ENCODE measurements at regions not wholly inside any gene's neighbourhood (a gene's known extent, or its start where the extent isn't known, plus 50 kb on each side); places are given as distances from the start of the nearest gene placed in this dataset.

DNA sequence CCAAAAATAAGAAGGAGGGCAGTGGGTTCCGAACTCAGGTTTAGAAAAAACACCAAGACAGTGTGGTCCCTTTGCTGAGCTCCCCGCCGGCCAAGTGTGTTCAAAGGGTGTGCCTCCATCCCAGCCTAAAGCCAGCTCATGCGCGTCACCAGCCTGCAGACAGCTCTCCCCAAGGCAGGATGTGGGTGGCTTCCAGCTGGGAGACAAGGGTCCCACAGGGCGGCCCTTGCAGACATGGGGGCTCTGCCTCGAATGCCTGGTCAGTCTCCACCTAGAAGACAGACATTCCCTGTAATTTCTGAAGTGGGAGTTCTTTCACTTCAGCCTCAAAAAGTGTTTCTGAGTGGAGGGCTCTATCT, 135.8 kb upstream of the GPC1 start:
- Histone ChIP-seq H3K4me3 (ENCODE audit: control insufficient read depth in 1 of 7, extremely low read depth in 1 of 7, insufficient read depth in 4 of 7, low read depth in 2 of 7, low read length in 6 of 7) (no peak overlapping the region), H3K36me3 (ENCODE audit: control insufficient read depth in 4 of 4, insufficient read depth in 4 of 4, low read length in 3 of 4) (no peaks in the 10 kb centered on the region), H3K27me3 (replicated peaks in 2 of 5; ENCODE audit: control insufficient read depth in 4 of 5, insufficient read depth in 5 of 5, low read length in 4 of 5) (peaks cover 0 to 37% (median 5%) of the 10 kb centered on the region in 5 experiments), H3K4me1 (ENCODE audit: control extremely low read depth in 1 of 4, control insufficient read depth in 4 of 4, insufficient read depth in 4 of 4, low read length in 3 of 4) (no peaks in the 10 kb centered on the region), H3K9me3 (ENCODE audit: control extremely low read depth in 1 of 5, control insufficient read depth in 4 of 5, insufficient read depth in 2 of 5, low read depth in 1 of 5, low read length in 4 of 5) (no peaks in the 10 kb centered on the region), H3K27ac (ENCODE audit: insufficient read depth in 1 of 2, low read depth in 1 of 2, low read length in 2 of 2, poor library complexity in 1 of 2, severe bottlenecking in 2 of 2) (no peak overlapping the region)
- ChIA-PET CTCF (interaction anchor here (1.0 kb wide), 1 partner anchor 67 kb away, joined by 3 read pairs; no protein-coding TSS in a partner anchor), POLR2A (no interaction called here)
- no peak for DNase-seq
- WGBS (ENCODE audit: insufficient coverage) = 65% methylated on average over 7 of the region's 7 CpGs

DNA sequence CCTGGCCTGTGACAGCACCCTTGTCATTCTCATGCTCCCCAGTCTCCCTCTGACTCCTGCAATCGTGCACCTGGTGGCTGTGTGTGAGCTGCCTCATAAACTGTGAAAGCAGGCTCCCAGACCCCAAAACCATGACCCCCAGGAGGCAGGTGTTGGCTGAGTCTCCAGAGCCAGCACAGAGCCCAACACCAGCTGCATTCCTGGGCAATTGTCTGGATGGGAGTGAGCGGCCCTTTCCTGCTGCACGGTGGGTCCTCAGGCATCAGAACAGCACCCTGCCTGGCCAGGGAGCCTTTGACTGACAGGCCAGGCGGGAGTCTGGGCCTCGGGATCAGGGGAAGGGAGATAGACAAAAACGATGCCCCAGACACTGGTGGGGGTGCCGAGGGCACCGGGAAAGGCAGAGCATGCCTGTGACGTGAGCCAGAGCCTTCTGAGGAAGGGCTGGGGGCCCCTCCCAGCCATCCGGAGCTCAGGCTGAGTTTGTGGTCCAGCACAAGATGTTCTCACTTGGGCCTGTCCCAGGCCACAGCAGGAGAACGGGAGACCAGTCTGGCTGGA, 135.1 kb upstream of the GPC1 start:
- Histone ChIP-seq H3K27me3 (replicated peaks in 2 of 5; ENCODE audit: control insufficient read depth in 4 of 5, insufficient read depth in 5 of 5, low read length in 4 of 5) (peaks cover 0 to 44% (median 5%) of the 10 kb centered on the region in 5 experiments), H3K4me3 (ENCODE audit: control insufficient read depth in 1 of 7, extremely low read depth in 1 of 7, insufficient read depth in 4 of 7, low read depth in 2 of 7, low read length in 6 of 7) (no peak overlapping the region), H3K27ac (ENCODE audit: insufficient read depth in 1 of 2, low read depth in 1 of 2, low read length in 2 of 2, poor library complexity in 1 of 2, severe bottlenecking in 2 of 2) (no peak overlapping the region), H3K36me3 (ENCODE audit: control insufficient read depth in 4 of 4, insufficient read depth in 4 of 4, low read length in 3 of 4) (no peaks in the 10 kb centered on the region), H3K4me1 (ENCODE audit: control extremely low read depth in 1 of 4, control insufficient read depth in 4 of 4, insufficient read depth in 4 of 4, low read length in 3 of 4) (no peaks in the 10 kb centered on the region), H3K9me3 (ENCODE audit: control extremely low read depth in 1 of 5, control insufficient read depth in 4 of 5, insufficient read depth in 2 of 5, low read depth in 1 of 5, low read length in 4 of 5) (no peaks in the 10 kb centered on the region)
- 62% methylated on average over 11 of the region's 11 CpGs for WGBS (ENCODE audit: insufficient coverage)
- DNase-seq = no peak
- POLR2A ChIA-PET = no interaction called here
- CTCF ChIA-PET = interaction anchor here (1.0 kb wide), 1 partner anchor 68 kb away, joined by 3 read pairs; no protein-coding TSS in a partner anchor

DNA sequence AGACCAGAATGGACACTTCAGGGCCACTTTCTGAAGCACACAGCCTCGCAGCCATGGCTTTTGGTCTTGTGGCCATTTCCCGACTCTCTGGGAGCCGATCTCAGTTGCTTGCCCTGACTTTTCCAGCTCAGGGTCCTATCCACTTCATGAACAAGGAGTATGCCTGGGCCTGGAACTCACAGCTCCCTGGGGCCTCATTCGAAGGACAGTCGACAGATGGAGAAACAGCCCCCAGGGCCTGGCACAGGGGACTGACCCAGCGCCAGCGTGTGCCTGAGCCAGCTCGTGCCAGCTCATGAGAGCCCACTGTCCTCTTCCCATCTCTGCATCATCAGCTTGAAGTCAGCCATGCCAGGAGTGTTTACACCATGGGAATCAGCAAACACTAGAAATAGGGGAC, 134.6 kb upstream of the GPC1 start:
- over 99% methylated on average over 8 of the region's 8 CpGs for WGBS (ENCODE audit: insufficient coverage)
- H3K36me3 ChIP-seq (ENCODE audit: control insufficient read depth in 4 of 4, insufficient read depth in 4 of 4, low read length in 3 of 4) = no peaks in the 10 kb centered on the region
- H3K4me1 ChIP-seq (ENCODE audit: control extremely low read depth in 1 of 4, control insufficient read depth in 4 of 4, insufficient read depth in 4 of 4, low read length in 3 of 4) = no peaks in the 10 kb centered on the region
- no peak overlapping the region for H3K4me3 ChIP-seq (ENCODE audit: control insufficient read depth in 1 of 7, extremely low read depth in 1 of 7, insufficient read depth in 4 of 7, low read depth in 2 of 7, low read length in 6 of 7)
- POLR2A ChIA-PET = no interaction called here
- no peaks in the 10 kb centered on the region for H3K9me3 ChIP-seq (ENCODE audit: control extremely low read depth in 1 of 5, control insufficient read depth in 4 of 5, insufficient read depth in 2 of 5, low read depth in 1 of 5, low read length in 4 of 5)
- H3K27me3 ChIP-seq (replicated peaks in 2 of 5; ENCODE audit: control insufficient read depth in 4 of 5, insufficient read depth in 5 of 5, low read length in 4 of 5) = peaks cover 0 to 48% (median 5%) of the 10 kb centered on the region in 5 experiments
- no peak overlapping the region for H3K27ac ChIP-seq (ENCODE audit: insufficient read depth in 1 of 2, low read depth in 1 of 2, low read length in 2 of 2, poor library complexity in 1 of 2, severe bottlenecking in 2 of 2)
- CTCF ChIA-PET = no interaction called here
- DNase-seq = no peak

DNA sequence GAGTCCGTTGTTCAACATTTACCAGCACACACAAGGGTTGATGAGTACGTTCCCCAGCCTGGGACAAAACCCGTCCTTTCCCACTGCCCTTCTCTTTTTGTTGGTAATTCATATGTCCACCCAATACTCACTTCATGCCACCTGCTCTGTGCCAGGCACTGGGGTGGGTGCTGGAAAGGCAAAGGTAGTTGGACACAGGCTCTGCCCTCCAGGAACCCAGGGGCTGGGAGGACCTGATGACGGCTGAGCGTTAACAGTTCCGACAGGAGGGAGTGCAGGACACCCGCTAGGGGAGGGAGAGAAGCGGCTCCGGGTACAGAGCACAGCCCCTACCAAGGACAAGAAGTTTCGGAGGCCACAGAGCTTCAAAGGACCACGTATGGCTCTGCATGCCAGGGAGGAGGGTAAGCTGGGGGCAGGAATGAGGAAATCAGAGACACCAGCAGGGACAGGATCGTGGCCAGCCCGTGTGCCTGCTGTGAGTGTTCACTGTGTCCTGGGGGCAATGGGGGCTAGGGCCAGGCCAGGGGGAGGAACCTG, 134.1 kb upstream of the GPC1 start:
- ChIA-PET CTCF (no interaction called here), POLR2A (no interaction called here)
- WGBS (ENCODE audit: insufficient coverage) = 94% methylated on average over 13 of the region's 13 CpGs
- DNase-seq = no peak
- no peaks in the 10 kb centered on the region for H3K36me3 ChIP-seq (ENCODE audit: control insufficient read depth in 4 of 4, insufficient read depth in 4 of 4, low read length in 3 of 4)
- peaks cover 0 to 48% (median 5%) of the 10 kb centered on the region in 5 experiments for H3K27me3 ChIP-seq (replicated peaks in 2 of 5; ENCODE audit: control insufficient read depth in 4 of 5, insufficient read depth in 5 of 5, low read length in 4 of 5)
- H3K4me1 ChIP-seq (ENCODE audit: control extremely low read depth in 1 of 4, control insufficient read depth in 4 of 4, insufficient read depth in 4 of 4, low read length in 3 of 4) = no peaks in the 10 kb centered on the region
- H3K9me3 ChIP-seq (ENCODE audit: control extremely low read depth in 1 of 5, control insufficient read depth in 4 of 5, insufficient read depth in 2 of 5, low read depth in 1 of 5, low read length in 4 of 5) = no peaks in the 10 kb centered on the region
- H3K27ac ChIP-seq (ENCODE audit: insufficient read depth in 1 of 2, low read depth in 1 of 2, low read length in 2 of 2, poor library complexity in 1 of 2, severe bottlenecking in 2 of 2) = no peak overlapping the region
- H3K4me3 ChIP-seq (ENCODE audit: control insufficient read depth in 1 of 7, extremely low read depth in 1 of 7, insufficient read depth in 4 of 7, low read depth in 2 of 7, low read length in 6 of 7) = no peak overlapping the region

DNA sequence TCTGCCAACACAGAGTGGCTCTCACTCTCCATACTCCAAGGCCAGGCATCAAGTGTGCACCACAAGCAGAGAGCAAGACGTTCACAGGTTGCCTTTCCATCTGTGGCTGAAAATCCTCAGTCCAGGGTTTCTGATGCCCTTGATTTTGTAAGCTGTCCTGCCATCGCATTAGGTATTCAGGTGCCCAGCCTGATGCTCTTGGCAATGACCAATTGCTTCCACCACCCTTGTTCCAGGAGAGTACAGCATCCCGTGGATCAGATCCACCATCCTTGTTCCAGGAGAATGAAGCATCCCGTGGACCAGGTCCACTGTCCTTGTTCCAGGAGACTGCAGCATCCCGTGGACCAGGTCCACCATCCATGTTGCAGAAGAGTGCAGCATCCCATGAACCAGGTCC, 133.4 kb upstream of the GPC1 start:
- DNase-seq = no peak
- no peaks in the 10 kb centered on the region for H3K36me3 ChIP-seq (ENCODE audit: control insufficient read depth in 4 of 4, insufficient read depth in 4 of 4, low read length in 3 of 4)
- no peaks in the 10 kb centered on the region for H3K9me3 ChIP-seq (ENCODE audit: control extremely low read depth in 1 of 5, control insufficient read depth in 4 of 5, insufficient read depth in 2 of 5, low read depth in 1 of 5, low read length in 4 of 5)
- no peak overlapping the region for H3K27ac ChIP-seq (ENCODE audit: insufficient read depth in 1 of 2, low read depth in 1 of 2, low read length in 2 of 2, poor library complexity in 1 of 2, severe bottlenecking in 2 of 2)
- ChIA-PET CTCF (no interaction called here), POLR2A (no interaction called here)
- peaks cover 0 to 48% (median 5%) of the 10 kb centered on the region in 5 experiments for H3K27me3 ChIP-seq (replicated peaks in 2 of 5; ENCODE audit: control insufficient read depth in 4 of 5, insufficient read depth in 5 of 5, low read length in 4 of 5)
- H3K4me3 ChIP-seq (ENCODE audit: control insufficient read depth in 1 of 7, extremely low read depth in 1 of 7, insufficient read depth in 4 of 7, low read depth in 2 of 7, low read length in 6 of 7) = no peak overlapping the region
- no peaks in the 10 kb centered on the region for H3K4me1 ChIP-seq (ENCODE audit: control extremely low read depth in 1 of 4, control insufficient read depth in 4 of 4, insufficient read depth in 4 of 4, low read length in 3 of 4)
- WGBS (ENCODE audit: insufficient coverage) = 92% methylated on average over 1 of the region's 5 CpGs

DNA sequence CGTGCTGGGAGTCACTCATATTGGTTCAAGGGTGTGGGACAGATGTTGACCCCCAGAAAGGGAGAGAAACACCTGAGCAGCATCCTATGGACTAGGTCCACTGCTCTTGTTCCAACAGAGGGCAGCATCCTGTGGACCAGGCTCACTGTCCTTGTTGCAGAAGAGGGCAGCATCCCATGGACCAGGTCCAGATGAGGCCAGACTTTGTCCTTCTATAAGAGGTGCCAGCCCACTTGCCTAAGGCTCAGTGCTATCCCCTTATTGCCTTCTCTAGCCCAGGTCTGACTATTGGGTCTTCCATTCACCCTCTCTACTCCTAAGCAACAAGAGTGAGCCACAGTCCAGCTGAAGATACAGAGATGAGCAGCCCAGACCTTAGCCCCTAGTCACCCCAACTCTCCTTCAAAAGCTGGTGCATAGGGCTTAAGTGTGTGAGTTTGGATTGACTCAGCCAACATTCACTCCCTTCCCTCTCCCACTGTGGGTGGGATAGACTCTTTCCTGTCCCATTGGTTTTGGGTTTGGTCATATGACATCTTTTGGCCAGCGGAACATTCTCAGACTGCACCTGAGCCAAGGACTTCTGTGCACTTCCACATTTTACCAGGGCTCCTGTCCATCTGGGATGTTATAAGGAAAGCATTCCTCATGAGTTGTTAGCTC, 132.4 kb upstream of the GPC1 start:
- 100% methylated on average over 1 of the region's 2 CpGs for WGBS (ENCODE audit: insufficient coverage)
- Histone ChIP-seq H3K36me3 (ENCODE audit: control insufficient read depth in 4 of 4, insufficient read depth in 4 of 4, low read length in 3 of 4) (no peaks in the 10 kb centered on the region), H3K27me3 (replicated peaks in 2 of 5; ENCODE audit: control insufficient read depth in 4 of 5, insufficient read depth in 5 of 5, low read length in 4 of 5) (peaks cover 0 to 48% (median 5%) of the 10 kb centered on the region in 5 experiments), H3K27ac (ENCODE audit: insufficient read depth in 1 of 2, low read depth in 1 of 2, low read length in 2 of 2, poor library complexity in 1 of 2, severe bottlenecking in 2 of 2) (no peak overlapping the region), H3K9me3 (ENCODE audit: control extremely low read depth in 1 of 5, control insufficient read depth in 4 of 5, insufficient read depth in 2 of 5, low read depth in 1 of 5, low read length in 4 of 5) (no peaks in the 10 kb centered on the region), H3K4me3 (ENCODE audit: control insufficient read depth in 1 of 7, extremely low read depth in 1 of 7, insufficient read depth in 4 of 7, low read depth in 2 of 7, low read length in 6 of 7) (no peak overlapping the region), H3K4me1 (ENCODE audit: control extremely low read depth in 1 of 4, control insufficient read depth in 4 of 4, insufficient read depth in 4 of 4, low read length in 3 of 4) (no peaks in the 10 kb centered on the region)
- DNase-seq = no peak
- ChIA-PET POLR2A (no interaction called here), CTCF (no interaction called here)

DNA sequence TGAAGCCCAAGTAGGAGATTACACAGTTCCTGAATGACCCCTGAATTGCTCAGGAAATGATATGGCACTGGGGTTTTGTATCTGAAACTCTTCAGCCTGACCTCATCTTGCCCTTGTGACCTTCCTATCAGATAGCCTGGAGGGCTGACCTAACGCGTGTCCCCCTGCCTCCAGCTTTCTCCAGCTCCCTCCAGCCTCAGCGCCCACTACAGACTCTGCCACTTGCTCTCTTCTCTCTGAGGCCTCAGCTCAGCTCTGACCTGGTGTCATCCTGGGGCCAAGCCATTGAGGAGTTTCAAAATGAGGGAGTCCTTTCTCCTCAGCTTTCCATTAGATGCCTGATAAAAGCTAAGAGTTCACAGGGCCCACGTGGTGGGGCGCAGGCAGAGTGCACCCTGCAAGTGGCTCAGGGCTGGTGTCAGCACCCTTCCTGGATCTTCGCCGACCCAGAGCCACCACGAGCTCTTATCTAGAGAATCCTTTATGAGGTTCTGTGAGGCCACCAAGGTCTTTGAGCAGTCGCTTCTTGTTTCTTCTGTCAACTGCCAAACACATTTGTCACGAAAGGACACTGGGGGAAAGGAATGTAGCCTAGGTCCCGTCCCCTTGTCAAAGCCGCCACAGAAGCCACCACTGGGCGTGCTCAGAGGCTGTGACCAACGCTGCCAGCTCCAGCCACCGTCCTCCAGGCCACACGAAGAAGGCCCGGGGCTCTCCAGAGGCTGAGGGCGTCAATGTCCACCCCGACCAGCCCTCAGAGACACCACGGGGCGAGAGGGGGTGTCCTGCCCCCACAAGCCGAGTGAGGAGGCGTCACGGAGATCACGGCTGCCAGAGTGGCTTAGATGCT, 131.3 kb upstream of the GPC1 start:
- no peak for DNase-seq
- H3K4me1 ChIP-seq (ENCODE audit: control extremely low read depth in 1 of 4, control insufficient read depth in 4 of 4, insufficient read depth in 4 of 4, low read length in 3 of 4) = no peaks in the 10 kb centered on the region
- 89% methylated on average over 25 of the region's 25 CpGs for WGBS (ENCODE audit: insufficient coverage)
- no peak overlapping the region for H3K4me3 ChIP-seq (ENCODE audit: control insufficient read depth in 1 of 7, extremely low read depth in 1 of 7, insufficient read depth in 4 of 7, low read depth in 2 of 7, low read length in 6 of 7)
- no peak overlapping the region for H3K27ac ChIP-seq (ENCODE audit: insufficient read depth in 1 of 2, low read depth in 1 of 2, low read length in 2 of 2, poor library complexity in 1 of 2, severe bottlenecking in 2 of 2)
- CTCF ChIA-PET = interaction anchor here (1.3 kb wide), 1 partner anchor 21 kb away, joined by 3 read pairs; no protein-coding TSS in a partner anchor
- POLR2A ChIA-PET = no interaction called here
- H3K36me3 ChIP-seq (ENCODE audit: control insufficient read depth in 4 of 4, insufficient read depth in 4 of 4, low read length in 3 of 4) = no peaks in the 10 kb centered on the region
- H3K9me3 ChIP-seq (ENCODE audit: control extremely low read depth in 1 of 5, control insufficient read depth in 4 of 5, insufficient read depth in 2 of 5, low read depth in 1 of 5, low read length in 4 of 5) = no peaks in the 10 kb centered on the region
- peaks cover 0 to 48% (median 5%) of the 10 kb centered on the region in 5 experiments for H3K27me3 ChIP-seq (replicated peaks in 2 of 5; ENCODE audit: control insufficient read depth in 4 of 5, insufficient read depth in 5 of 5, low read length in 4 of 5)

Data from common myeloid progenitor, CD34-positive (primary cell).